Fibroblast of skin of right biceps (primary cell): ENCODE measurements at regions not wholly inside any gene's neighbourhood (a gene's known extent, or its start where the extent isn't known, plus 50 kb on each side); places are given as distances from the start of the nearest gene placed in this dataset.
"Not testable (repeated sequence)": the region's sequence is repeated elsewhere in the genome, so short reads cannot be mapped to it uniquely, and the experiment has no call there.

Source experiments
- DNase-seq: peaks from one replicate; pipeline ENCODE4 v3.0.0-alpha.2; 2013

- DNase-seq: no peak
These were observed 191.6 kb upstream of the SLC16A7 start for GRCh38 chr12:59404109-59404650.

GRCh38 chr12:59403259-59403932 is 192.4 kb upstream of the SLC16A7 start:
- DNase-seq: peak; percentile 82

- no peak for DNase-seq
These were observed 194.0 kb upstream of the SLC16A7 start for GRCh38 chr12:59401862-59402261.

GRCh38 chr12:59398164-59398563 is 197.7 kb upstream of the SLC16A7 start:
- no peak for DNase-seq

GRCh38 chr12:59396919-59397318 is 198.9 kb upstream of the SLC16A7 start:
- peak; percentile 40 for DNase-seq

GRCh38 chr12:59396519-59396918 is 199.3 kb upstream of the SLC16A7 start:
- DNase-seq: no peak

GRCh38 chr12:59395310-59395709 is 200.5 kb upstream of the SLC16A7 start:
- DNase-seq: not testable (repeated sequence)

- DNase-seq: no peak
These were observed 202.3 kb upstream of the SLC16A7 start for GRCh38 chr12:59393506-59393905.

- DNase-seq: no peak
These were observed 205.8 kb upstream of the SLC16A7 start for GRCh38 chr12:59389968-59390576.

GRCh38 chr12:59388694-59389093 is 207.1 kb upstream of the SLC16A7 start:
- DNase-seq: peak; percentile 26

GRCh38 chr12:59388176-59388575 is 207.7 kb upstream of the SLC16A7 start:
- no peak for DNase-seq

GRCh38 chr12:59386236-59386635 is 209.6 kb upstream of the SLC16A7 start:
- peak; percentile 38 for DNase-seq

GRCh38 chr12:59383079-59383822 is 212.6 kb upstream of the SLC16A7 start:
- DNase-seq: peak; percentile 93

GRCh38 chr12:59382282-59383078 is 213.3 kb upstream of the SLC16A7 start:
- DNase-seq: peak; percentile 8

GRCh38 chr12:59381106-59381505 is 214.7 kb upstream of the SLC16A7 start:
- no peak for DNase-seq

GRCh38 chr12:59375633-59376032 is 220.2 kb upstream of the SLC16A7 start:
- no peak for DNase-seq

GRCh38 chr12:59374783-59375182 is 221.0 kb upstream of the SLC16A7 start:
- DNase-seq: no peak

- DNase-seq: peak; percentile 58
These were observed 222.9 kb upstream of the SLC16A7 start for GRCh38 chr12:59372956-59373355.

GRCh38 chr12:59370933-59371332 is 224.9 kb upstream of the SLC16A7 start:
- no peak for DNase-seq

- DNase-seq: no peak
These were observed 230.7 kb upstream of the SLC16A7 start for GRCh38 chr12:59365133-59365532.

- DNase-seq: no peak
These were observed 238.0 kb upstream of the SLC16A7 start for GRCh38 chr12:59357811-59358210.

GRCh38 chr12:59346248-59346647 is 249.6 kb upstream of the SLC16A7 start:
- DNase-seq: not testable (repeated sequence)

GRCh38 chr12:59345406-59345805 is 250.4 kb upstream of the SLC16A7 start:
- DNase-seq: no peak
